OCI-LY7 (cell line): ENCODE measurements at regions not wholly inside any gene's neighbourhood (a gene's known extent, or its start where the extent isn't known, plus 50 kb on each side); places are given as distances from the start of the nearest gene placed in this dataset.

Source experiments
- EZH2phosphoT487 ChIP-seq: fragments of 200-600 bp; sonication (generic); IDR thresholded peaks from 2 replicates; pipeline ENCODE4 v1.6.1; 2018; ENCODE audit warnings: low read depth, borderline replicate concordance, mild to moderate bottlenecking, mixed run types, antibody characterized with exemption, low read length, moderate library complexity, mixed read lengths
- TF ChIP-seq, protein P1 (sequence below): fragments of 200-600 bp; sonication (generic); conservative IDR thresholded peaks from 2 replicates; pipeline ENCODE4 v1.5.1; 2014; ENCODE audit warnings: mild to moderate bottlenecking, antibody characterized with exemption, low read length, moderate library complexity, mixed read lengths

DNA sequence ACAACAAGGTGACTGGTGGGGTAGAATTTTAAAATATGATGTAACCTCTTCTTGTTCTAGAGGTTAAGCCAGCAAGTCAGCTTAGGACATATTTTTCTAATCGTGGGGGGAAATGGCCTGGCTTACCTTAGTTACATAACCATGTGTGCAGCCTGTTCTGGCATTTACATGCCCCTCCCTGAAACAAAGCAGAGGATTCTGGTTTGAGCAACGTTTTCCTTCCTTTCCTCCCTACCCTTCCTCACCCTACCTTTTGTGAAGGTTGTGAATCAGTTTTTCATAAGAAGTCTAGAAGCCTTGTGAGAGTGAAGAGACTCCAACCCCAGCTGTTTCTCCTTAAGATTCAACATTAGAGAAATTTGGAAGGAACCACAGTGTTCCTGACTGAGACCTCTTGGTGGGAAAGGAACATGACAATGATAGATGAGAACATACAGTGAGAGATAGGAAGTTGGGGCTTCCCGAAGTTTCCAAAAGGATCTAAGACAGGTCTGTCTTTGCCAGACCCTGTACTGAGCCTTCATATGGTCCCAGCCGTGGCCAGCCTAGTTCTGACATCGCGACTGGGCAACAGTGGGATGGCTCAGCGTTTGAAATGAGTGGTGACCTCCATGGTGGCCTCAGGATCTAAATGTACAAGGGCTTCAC is 365.2 kb downstream of the SPATA31D1 start:
- TF ChIP-seq, protein P1, sequence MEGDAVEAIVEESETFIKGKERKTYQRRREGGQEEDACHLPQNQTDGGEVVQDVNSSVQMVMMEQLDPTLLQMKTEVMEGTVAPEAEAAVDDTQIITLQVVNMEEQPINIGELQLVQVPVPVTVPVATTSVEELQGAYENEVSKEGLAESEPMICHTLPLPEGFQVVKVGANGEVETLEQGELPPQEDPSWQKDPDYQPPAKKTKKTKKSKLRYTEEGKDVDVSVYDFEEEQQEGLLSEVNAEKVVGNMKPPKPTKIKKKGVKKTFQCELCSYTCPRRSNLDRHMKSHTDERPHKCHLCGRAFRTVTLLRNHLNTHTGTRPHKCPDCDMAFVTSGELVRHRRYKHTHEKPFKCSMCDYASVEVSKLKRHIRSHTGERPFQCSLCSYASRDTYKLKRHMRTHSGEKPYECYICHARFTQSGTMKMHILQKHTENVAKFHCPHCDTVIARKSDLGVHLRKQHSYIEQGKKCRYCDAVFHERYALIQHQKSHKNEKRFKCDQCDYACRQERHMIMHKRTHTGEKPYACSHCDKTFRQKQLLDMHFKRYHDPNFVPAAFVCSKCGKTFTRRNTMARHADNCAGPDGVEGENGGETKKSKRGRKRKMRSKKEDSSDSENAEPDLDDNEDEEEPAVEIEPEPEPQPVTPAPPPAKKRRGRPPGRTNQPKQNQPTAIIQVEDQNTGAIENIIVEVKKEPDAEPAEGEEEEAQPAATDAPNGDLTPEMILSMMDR, result no peak
- TF ChIP-seq EZH2phosphoT487, result no peak
